Liver (tissue), 8 donors: ENCODE measurements at regions not wholly inside any gene's neighbourhood (a gene's known extent, or its start where the extent isn't known, plus 50 kb on each side); places are given as distances from the start of the nearest gene placed in this dataset.

Experiments
- DNase-seq: peaks from one replicate; pipeline ENCODE4 v3.0.0-alpha.2; 2017; ENCODE audit warnings: low spot score
- H3K27ac ChIP-seq, 2 donors: one replicate each; pipeline ENCODE4 v1.7.0; 2013; ENCODE audit warnings: inconsistent platforms in 2 of 2, low read length in 2 of 2, control low read depth in 1 of 2, low read depth in 1 of 2, mild to moderate bottlenecking in 1 of 2
- H3K27me3 ChIP-seq, 4 donors: one replicate each; pipeline versions ENCODE4 v1.6.1 to v1.7.0; 2013; ENCODE audit warnings: low read length in 3 of 4, inconsistent platforms in 1 of 4, mild to moderate bottlenecking in 1 of 4, moderate library complexity in 1 of 4; ENCODE audit not compliant: control insufficient read depth in 4 of 4, insufficient read depth in 4 of 4
- H3K36me3 ChIP-seq, 4 donors: one replicate each; pipeline versions ENCODE4 v1.6.1 to v1.7.0; 2013; ENCODE audit warnings: low read length in 3 of 4, mild to moderate bottlenecking in 3 of 4, low read depth in 1 of 4, moderate library complexity in 1 of 4; ENCODE audit not compliant: control insufficient read depth in 4 of 4, insufficient read depth in 3 of 4
- H3K4me1 ChIP-seq, 4 donors: one replicate each; pipeline versions ENCODE4 v1.6.1 to v1.7.0; 2013; ENCODE audit warnings: low read length in 3 of 4, mild to moderate bottlenecking in 3 of 4, moderate library complexity in 1 of 4; ENCODE audit not compliant: control insufficient read depth in 4 of 4, insufficient read depth in 4 of 4
- H3K4me3 ChIP-seq, 3 donors: one replicate each; pipeline versions ENCODE4 v1.6.1 to v1.7.0; 2013; ENCODE audit warnings: low read length in 3 of 3, control low read depth in 1 of 3, low read depth in 1 of 3, mild to moderate bottlenecking in 1 of 3
- H3K9ac ChIP-seq, 2 donors: one replicate each; pipeline ENCODE4 v1.7.0; 2013; ENCODE audit warnings: low read length in 2 of 2, mild to moderate bottlenecking in 2 of 2, moderate library complexity in 2 of 2, control low read depth in 1 of 2, low read depth in 1 of 2
- H3K9me3 ChIP-seq, 4 donors: one replicate each; pipeline versions ENCODE4 v1.6.1 to v1.7.0; 2013; ENCODE audit warnings: low read length in 3 of 4; ENCODE audit not compliant: control insufficient read depth in 4 of 4
- ATF3 ChIP-seq: IDR thresholded peaks from 2 replicates; pipeline ENCODE4 v1.6.1; 2016; ENCODE audit warnings: antibody characterized with exemption
- CTCF ChIP-seq: fragments of 150-350 bp; IDR thresholded peaks from 2 replicates; pipeline ENCODE4 v1.5.1; 2017; ENCODE audit warnings: improper control_type of control experiment, low read depth, low read length; ENCODE audit not compliant: missing input control
- EGR1 ChIP-seq, 2 donors: IDR thresholded peaks; 2 replicates each; pipeline ENCODE4 v1.6.1; 2016 to 2018; ENCODE audit warnings: antibody characterized with exemption in 2 of 2, low read depth in 2 of 2
- FOXA1 ChIP-seq: IDR thresholded peaks from 2 replicates; pipeline ENCODE4 v1.6.1; 2016; ENCODE audit warnings: antibody characterized with exemption
- GABPA ChIP-seq, 2 donors: IDR thresholded peaks in 1 of 2; conservative IDR thresholded peaks in 1 of 2; 2 replicates each; pipeline ENCODE4 v1.6.1; 2016; ENCODE audit warnings: antibody characterized with exemption in 2 of 2, mild to moderate bottlenecking in 1 of 2, moderate library complexity in 1 of 2
- HNF4A ChIP-seq, 2 donors: conservative IDR thresholded peaks; 2 replicates each; pipeline ENCODE4 v1.6.1; 2016; ENCODE audit warnings: antibody characterized with exemption in 2 of 2, mild to moderate bottlenecking in 2 of 2
- HNF4G ChIP-seq: IDR thresholded peaks from 2 replicates; pipeline ENCODE4 v1.6.1; 2016; ENCODE audit warnings: antibody characterized with exemption
- JUND ChIP-seq, 2 donors: IDR thresholded peaks; 2 replicates each; pipeline ENCODE4 v1.6.1; 2016; ENCODE audit warnings: antibody characterized with exemption in 2 of 2
- RAD21 ChIP-seq, 2 donors: IDR thresholded peaks; 2 replicates each; pipeline ENCODE4 v1.6.1; 2016; ENCODE audit warnings: antibody characterized with exemption in 2 of 2, mild to moderate bottlenecking in 2 of 2
- SP1 ChIP-seq: IDR thresholded peaks from 2 replicates; pipeline ENCODE4 v1.6.1; 2018; ENCODE audit warnings: antibody characterized with exemption, mild to moderate bottlenecking
- YY1 ChIP-seq: IDR thresholded peaks from 2 replicates; pipeline ENCODE4 v1.6.1; 2016; ENCODE audit warnings: antibody characterized with exemption, mild to moderate bottlenecking
- ZBTB33 ChIP-seq: IDR thresholded peaks from 2 replicates; pipeline ENCODE4 v1.6.1; 2016; ENCODE audit warnings: antibody characterized with exemption
- WGBS: extraction: QIAGEN DNeasy Blood & Tissue Kit; methylation state at CpG from one replicate; pipeline ENCODE4 v1.1.7; 2013; 5-methylcytosine and 5-hydroxymethylcytosine counted together
- donor health status: healthy.
- donor health status: healthy.
- donor health status: healthy.
- donor health status: healthy.
- donor health status: healthy.

GRCh38 chr4:43990551-43990950 lies 458.1 kb downstream of the KCTD8 start (continued):
- TF ChIP-seq CTCF, result no peak
- TF ChIP-seq ATF3, result no peak
- TF ChIP-seq HNF4G, result no peak
- no peak for TF ChIP-seq GABPA (IDR thresholded peaks at IDR 0.05 in 1 of 2, conservative IDR thresholded peaks at IDR 0.05 in 1 of 2)
- TF ChIP-seq JUND (IDR thresholded peaks at IDR 0.05), result no peak
- TF ChIP-seq FOXA1, result no peak

- Histone ChIP-seq H3K36me3 (no peaks in the 10 kb centered on the region), H3K9me3 (no peaks in the 10 kb centered on the region), H3K27me3 (no peaks in the 10 kb centered on the region), H3K9ac (no peak overlapping the region), H3K27ac (no peak overlapping the region), H3K4me1 (no peaks in the 10 kb centered on the region), H3K4me3 (no peak overlapping the region)
- DNase-seq, result no peak
- WGBS, result 76% methylated on average over 3 of the region's 3 CpGs
- TF ChIP-seq RAD21 (IDR thresholded peaks at IDR 0.05) (no peak), EGR1 (IDR thresholded peaks at IDR 0.05; ENCODE audit: low read depth in 2 of 2) (no peak), YY1 (no peak)
Observed at GRCh38 chr4:43990963-43991362, 457.6 kb downstream of the KCTD8 start.

- no peak for TF ChIP-seq JUND (IDR thresholded peaks at IDR 0.05)
- TF ChIP-seq GABPA (IDR thresholded peaks at IDR 0.05 in 1 of 2, conservative IDR thresholded peaks at IDR 0.05 in 1 of 2), result no peak
- TF ChIP-seq ZBTB33, result no peak
- TF ChIP-seq SP1, result no peak
- WGBS, result 69% methylated on average over 3 of the region's 3 CpGs
- no peaks in the 10 kb centered on the region for H3K4me1 ChIP-seq
- H3K27me3 ChIP-seq, result no peaks in the 10 kb centered on the region
- no peaks in the 10 kb centered on the region for H3K36me3 ChIP-seq
- DNase-seq, result no peak
- H3K27ac ChIP-seq, result no peak overlapping the region
- H3K4me3 ChIP-seq, result no peak overlapping the region
- no peak overlapping the region for H3K9ac ChIP-seq
- H3K9me3 ChIP-seq, result no peaks in the 10 kb centered on the region
Observed at GRCh38 chr4:43992552-43992951, 456.1 kb downstream of the KCTD8 start.

- no peak for TF ChIP-seq YY1
- TF ChIP-seq HNF4A (conservative IDR thresholded peaks at IDR 0.05), result no peak
- TF ChIP-seq JUND (IDR thresholded peaks at IDR 0.05), result no peak
- no peak for TF ChIP-seq FOXA1
- TF ChIP-seq CTCF, result no peak
- no peak for TF ChIP-seq ZBTB33
- Histone ChIP-seq H3K9ac (no peak overlapping the region), H3K36me3 (no peaks in the 10 kb centered on the region), H3K27me3 (no peaks in the 10 kb centered on the region), H3K27ac (no peak overlapping the region), H3K4me1 (no peaks in the 10 kb centered on the region), H3K9me3 (no peaks in the 10 kb centered on the region), H3K4me3 (no peak overlapping the region)
- no peak for DNase-seq
- WGBS, result 58% methylated on average over 2 of the region's 2 CpGs
Observed at GRCh38 chr4:43993196-43993902, 455.3 kb downstream of the KCTD8 start.
